K562 (cell line): ENCODE measurements at regions not wholly inside any gene's neighbourhood (a gene's known extent, or its start where the extent isn't known, plus 50 kb on each side); places are given as distances from the start of the nearest gene placed in this dataset.

ENCODE experiments used
- ATAC-seq: fragments of 200-7000 bp; cut with Tn5 transposase; 3 replicates; pipeline ENCODE4 v1.9.1; 2020; ENCODE audit warnings: moderate library complexity
- BruUV-seq: library from RNA; stranded (reverse); fragments of 400-500 nt; replicated peaks from 2 replicates; lab custom pipeline; 2021; lab: Mats Ljungman, UMichigan
- CTCF ChIA-PET: fragments of 300-600 bp; formaldehyde crosslinking; extraction: SDS; loops from one replicate; lab custom pipeline; 2021; ENCODE audit warnings: low intra/inter-chr PET ratio; lab: Yijun Ruan, JAX
- POLR2A ChIA-PET: fragments of 300-600, 350-650 bp; sonication (Branson Sonifier 250); formaldehyde crosslinking; extraction: SDS; loops from one replicate; lab custom pipeline; 2021; ENCODE audit warnings: antibody characterized with exemption, inconsistent platforms; lab: Yijun Ruan, JAX
- DNase-seq, 4 experiments: peaks; one replicate each; pipeline versions ENCODE4 v3.0.0 to v3.0.0-alpha.2; 2011 to 2018; ENCODE audit warnings: low spot score in 3 of 4, mixed read lengths in 3 of 4; ENCODE audit errors: extremely low read depth in 1 of 4
- FAIRE-seq: peaks from 2 replicates; lab custom pipeline; 2011; peaks lifted over from hg19 to GRCh38; lab: Jason Lieb, UNC
- H2AFZ ChIP-seq: 2 replicates; pipeline ENCODE4 v1.6.0; 2011; ENCODE audit warnings: low read depth, low read length, control low read depth, inconsistent platforms
- H3K27ac ChIP-seq: fragments of 200-600 bp; 3 replicates; pipeline ENCODE4 v1.8.0; 2011; ENCODE audit warnings: low read depth, mild to moderate bottlenecking, control low read depth, inconsistent platforms, low read length, moderate library complexity, mixed read lengths; ENCODE audit errors: extremely low read depth
- H3K27me3 ChIP-seq, 2 experiments: fragments of 300-600 bp in 1 of 2; 2 replicates in 1 of 2; 3 replicates in 1 of 2; pipeline versions ENCODE4 v1.6.0 to v1.8.0; 2011; ENCODE audit warnings: inconsistent platforms in 2 of 2, low read length in 2 of 2, mild to moderate bottlenecking in 1 of 2, mixed read lengths in 1 of 2, moderate library complexity in 1 of 2; ENCODE audit not compliant: control insufficient read depth in 2 of 2, insufficient read depth in 2 of 2
- H3K36me3 ChIP-seq: fragments of 300-600 bp; 3 replicates; pipeline ENCODE4 v1.8.0; 2011; ENCODE audit warnings: mild to moderate bottlenecking, low read length, inconsistent platforms; ENCODE audit not compliant: control insufficient read depth, insufficient read depth
- H3K4me1 ChIP-seq, 2 experiments: fragments of 200-600 bp in 1 of 2; replicated peaks in 1 of 2; 2 replicates in 1 of 2; 3 replicates in 1 of 2; pipeline versions ENCODE4 v1.5.1 to v1.8.0; 2011; ENCODE audit warnings: inconsistent platforms in 2 of 2, low read length in 2 of 2, mild to moderate bottlenecking in 1 of 2, mixed read lengths in 1 of 2, moderate library complexity in 1 of 2; ENCODE audit not compliant: control insufficient read depth in 2 of 2, insufficient read depth in 2 of 2
- H3K4me2 ChIP-seq: 2 replicates; pipeline ENCODE4 v1.6.1; 2011; ENCODE audit warnings: low read length, control low read depth, inconsistent platforms, mixed read lengths; ENCODE audit not compliant: insufficient read depth
- H3K4me3 ChIP-seq: fragments of 200-600 bp; sonication (generic), shearing (Covaris generic); 2 replicates; pipeline ENCODE4 v1.5.1; 2016; ENCODE audit warnings: control low read depth, inconsistent platforms
- H3K79me2 ChIP-seq: fragments of 200-600 bp; 3 replicates; pipeline ENCODE4 v1.8.0; 2011; ENCODE audit warnings: low read length, inconsistent platforms; ENCODE audit not compliant: control insufficient read depth, insufficient read depth
- H3K9ac ChIP-seq, 2 experiments: 2 replicates each; pipeline versions ENCODE4 v1.6.0 to v1.6.1; 2011; ENCODE audit warnings: low read depth in 2 of 2, low read length in 2 of 2, control low read depth in 1 of 2, inconsistent platforms in 1 of 2, mild to moderate bottlenecking in 1 of 2, mixed read lengths in 1 of 2; ENCODE audit not compliant: insufficient read depth in 1 of 2
- H3K9me1 ChIP-seq: one replicate; pipeline ENCODE4 v1.6.0; 2011; ENCODE audit warnings: inconsistent platforms, mild to moderate bottlenecking, low read length, moderate library complexity; ENCODE audit not compliant: control insufficient read depth, insufficient read depth
- H3K9me3 ChIP-seq: replicated peaks from 2 replicates; pipeline ENCODE4 v1.5.1; 2011; ENCODE audit warnings: low read depth, low read length, inconsistent platforms; ENCODE audit not compliant: control insufficient read depth, insufficient read depth
- H4K20me1 ChIP-seq: replicated peaks from 2 replicates; pipeline ENCODE4 v1.6.1; 2011; ENCODE audit warnings: low read length, inconsistent platforms, mixed read lengths; ENCODE audit not compliant: control insufficient read depth, insufficient read depth
- ASH1L ChIP-seq: fragments of 450-650 bp; IDR thresholded peaks from 2 replicates; pipeline ENCODE4 v1.6.1; 2018; ENCODE audit warnings: borderline replicate concordance, mild to moderate bottlenecking, low read depth; ENCODE audit not compliant: partially characterized antibody
- E4F1 ChIP-seq: fragments of 250-450 bp; sonication (Bioruptor Pico); IDR thresholded peaks from 2 replicates; pipeline ENCODE4 v1.5.0; 2021; ENCODE audit warnings: mild to moderate bottlenecking, borderline replicate concordance
- FOXK2 ChIP-seq, 2 experiments: fragments of 450-650 bp; IDR thresholded peaks in 1 of 2; conservative IDR thresholded peaks in 1 of 2; 2 replicates each; pipeline ENCODE4 v1.6.1; 2016; ENCODE audit warnings: low read depth in 2 of 2, mild to moderate bottlenecking in 1 of 2
- HDAC6 ChIP-seq: IDR thresholded peaks from 2 replicates; pipeline ENCODE4 v1.6.1; 2012; ENCODE audit warnings: low read depth, mild to moderate bottlenecking, control low read depth, inconsistent platforms, low read length, moderate library complexity
- HNRNPLL ChIP-seq: fragments of 200-400 bp; formaldehyde crosslinking; IDR thresholded peaks from 2 replicates; pipeline ENCODE4 v1.6.1; 2017; ENCODE audit warnings: low read length, low read depth, mild to moderate bottlenecking; ENCODE audit not compliant: poor library complexity, severe bottlenecking
- KAT8 ChIP-seq: fragments of 450-650 bp; IDR thresholded peaks from 2 replicates; pipeline ENCODE4 v1.6.1; 2016; ENCODE audit warnings: low read depth, mild to moderate bottlenecking
- NUFIP1 ChIP-seq: fragments of 450-650 bp; IDR thresholded peaks from 2 replicates; pipeline ENCODE4 v1.6.1; 2018; ENCODE audit not compliant: partially characterized antibody
- POLR2H ChIP-seq: IDR thresholded peaks from 2 replicates; pipeline ENCODE4 v1.6.1; 2016; ENCODE audit warnings: missing genetic modification characterization, low read depth, mild to moderate bottlenecking, control low read depth, missing compliant biosample characterization, moderate library complexity
- PTBP1 ChIP-seq: fragments of 200-400 bp; formaldehyde crosslinking; IDR thresholded peaks from 2 replicates; pipeline ENCODE4 v1.6.1; 2017; ENCODE audit warnings: low read depth, low read length
- SRSF1 ChIP-seq: fragments of 200-400 bp; formaldehyde crosslinking; IDR thresholded peaks from 2 replicates; pipeline ENCODE4 v1.6.1; 2017; ENCODE audit warnings: mild to moderate bottlenecking, low read depth, low read length, moderate library complexity
- SUPT5H ChIP-seq: fragments of 450-650 bp; IDR thresholded peaks from 2 replicates; pipeline ENCODE4 v1.6.1; 2016
- ZNF316 ChIP-seq: fragments of 450-650 bp; IDR thresholded peaks from 2 replicates; pipeline ENCODE4 v1.6.1; 2016
- ZNF584 ChIP-seq: fragments of 200-800 bp; sonication (Bioruptor generic); IDR thresholded peaks from 2 replicates; pipeline ENCODE4 v1.6.1; 2016; ENCODE audit warnings: low read depth, mild to moderate bottlenecking, missing genetic modification characterization, missing compliant biosample characterization
- WGBS: fragments of 100-300 bp; shearing (Covaris generic); methylation state at CpG from one replicate; pipeline ENCODE4 v1.1.6; 2016; ENCODE audit warnings: low coverage, mixed read lengths; ENCODE audit not compliant: insufficient coverage; ENCODE audit errors: missing lambda C conversion rate; 5-methylcytosine and 5-hydroxymethylcytosine counted together
- in situ Hi-C: fragments of 300-500 bp; cut with MboI; formaldehyde crosslinking; loops from 4 replicates; pipeline ENCODE4 v1.15.0; 2018; ENCODE audit warnings: inconsistent platforms, mixed read lengths
- intact Hi-C: fragments of 100-400 bp; cut with micrococcal nuclease; formaldehyde crosslinking; loops from 2 replicates; pipeline ENCODE4 v1.14.2; 2022
- TF ChIP-seq, protein P1 (sequence below): fragments of 150-350 bp; conservative IDR thresholded peaks from 2 replicates; pipeline ENCODE4 v1.6.1; 2014; ENCODE audit warnings: low read length
- TF ChIP-seq, protein P2 (sequence below): fragments of 450-650 bp; IDR thresholded peaks from 2 replicates; pipeline ENCODE4 v1.6.1; 2018; ENCODE audit warnings: mild to moderate bottlenecking, low read depth; ENCODE audit not compliant: partially characterized antibody
- TF ChIP-seq, protein P3 (sequence below): fragments of 250-450 bp; sonication (Bioruptor Pico); IDR thresholded peaks from 2 replicates; pipeline ENCODE4 v1.4.0; 2020; ENCODE audit warnings: mild to moderate bottlenecking

- H3K79me2 ChIP-seq, result no peaks in the 10 kb centered on the region
- POLR2A ChIA-PET, result interaction anchor here (0.6 kb wide), 1 partner anchor 49 kb away, joined by 3 read pairs; no protein-coding TSS in a partner anchor
- H3K9ac ChIP-seq, result no peak overlapping the region
- no peak for DNase-seq
- no TSS peak for BruUV-seq
- CTCF ChIA-PET, result no interaction called here
- H3K36me3 ChIP-seq, result no peaks in the 10 kb centered on the region
- H3K4me1 ChIP-seq, result no peaks in the 10 kb centered on the region
- FAIRE-seq, result no peak
- no peak overlapping the region for H3K4me3 ChIP-seq
- no peaks in the 10 kb centered on the region for H4K20me1 ChIP-seq
- ATAC-seq, result no peak
- H3K9me1 ChIP-seq, result no peaks in the 10 kb centered on the region
- no peaks in the 10 kb centered on the region for H3K9me3 ChIP-seq
- TF ChIP-seq NUFIP1, result no peak
- no peak for TF ChIP-seq ASH1L
- TF ChIP-seq ZNF584 (CRISPR knock-in tag), result no peak
- TF ChIP-seq ZNF316, result no peak
- no peak for TF ChIP-seq KAT8
- TF ChIP-seq, protein P1, sequence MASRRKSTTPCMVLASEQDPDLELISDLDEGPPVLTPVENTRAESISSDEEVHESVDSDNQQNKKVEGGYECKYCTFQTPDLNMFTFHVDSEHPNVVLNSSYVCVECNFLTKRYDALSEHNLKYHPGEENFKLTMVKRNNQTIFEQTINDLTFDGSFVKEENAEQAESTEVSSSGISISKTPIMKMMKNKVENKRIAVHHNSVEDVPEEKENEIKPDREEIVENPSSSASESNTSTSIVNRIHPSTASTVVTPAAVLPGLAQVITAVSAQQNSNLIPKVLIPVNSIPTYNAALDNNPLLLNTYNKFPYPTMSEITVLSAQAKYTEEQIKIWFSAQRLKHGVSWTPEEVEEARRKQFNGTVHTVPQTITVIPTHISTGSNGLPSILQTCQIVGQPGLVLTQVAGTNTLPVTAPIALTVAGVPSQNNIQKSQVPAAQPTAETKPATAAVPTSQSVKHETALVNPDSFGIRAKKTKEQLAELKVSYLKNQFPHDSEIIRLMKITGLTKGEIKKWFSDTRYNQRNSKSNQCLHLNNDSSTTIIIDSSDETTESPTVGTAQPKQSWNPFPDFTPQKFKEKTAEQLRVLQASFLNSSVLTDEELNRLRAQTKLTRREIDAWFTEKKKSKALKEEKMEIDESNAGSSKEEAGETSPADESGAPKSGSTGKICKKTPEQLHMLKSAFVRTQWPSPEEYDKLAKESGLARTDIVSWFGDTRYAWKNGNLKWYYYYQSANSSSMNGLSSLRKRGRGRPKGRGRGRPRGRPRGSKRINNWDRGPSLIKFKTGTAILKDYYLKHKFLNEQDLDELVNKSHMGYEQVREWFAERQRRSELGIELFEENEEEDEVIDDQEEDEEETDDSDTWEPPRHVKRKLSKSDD, result no peak
- TF ChIP-seq FOXK2 (conservative IDR thresholded peaks at IDR 0.05 in 1 of 2, IDR thresholded peaks at IDR 0.05 in 1 of 2; ENCODE audit: low read depth in 2 of 2), result no peak
- no peak for TF ChIP-seq SUPT5H
- TF ChIP-seq, protein P2, sequence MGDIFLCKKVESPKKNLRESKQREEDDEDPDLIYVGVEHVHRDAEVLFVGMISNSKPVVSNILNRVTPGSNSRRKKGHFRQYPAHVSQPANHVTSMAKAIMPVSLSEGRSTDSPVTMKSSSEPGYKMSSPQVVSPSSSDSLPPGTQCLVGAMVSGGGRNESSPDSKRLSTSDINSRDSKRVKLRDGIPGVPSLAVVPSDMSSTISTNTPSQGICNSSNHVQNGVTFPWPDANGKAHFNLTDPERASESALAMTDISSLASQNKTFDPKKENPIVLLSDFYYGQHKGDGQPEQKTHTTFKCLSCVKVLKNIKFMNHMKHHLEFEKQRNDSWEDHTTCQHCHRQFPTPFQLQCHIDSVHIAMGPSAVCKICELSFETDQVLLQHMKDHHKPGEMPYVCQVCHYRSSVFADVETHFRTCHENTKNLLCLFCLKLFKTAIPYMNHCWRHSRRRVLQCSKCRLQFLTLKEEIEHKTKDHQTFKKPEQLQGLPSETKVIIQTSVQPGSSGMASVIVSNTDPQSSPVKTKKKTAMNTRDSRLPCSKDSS, result no peak
- TF ChIP-seq HDAC6, result no peak
- no peak for TF ChIP-seq E4F1 (CRISPR knock-in tag)
- no peak for TF ChIP-seq PTBP1
- TF ChIP-seq HNRNPLL, result no peak
- TF ChIP-seq, protein P3, sequence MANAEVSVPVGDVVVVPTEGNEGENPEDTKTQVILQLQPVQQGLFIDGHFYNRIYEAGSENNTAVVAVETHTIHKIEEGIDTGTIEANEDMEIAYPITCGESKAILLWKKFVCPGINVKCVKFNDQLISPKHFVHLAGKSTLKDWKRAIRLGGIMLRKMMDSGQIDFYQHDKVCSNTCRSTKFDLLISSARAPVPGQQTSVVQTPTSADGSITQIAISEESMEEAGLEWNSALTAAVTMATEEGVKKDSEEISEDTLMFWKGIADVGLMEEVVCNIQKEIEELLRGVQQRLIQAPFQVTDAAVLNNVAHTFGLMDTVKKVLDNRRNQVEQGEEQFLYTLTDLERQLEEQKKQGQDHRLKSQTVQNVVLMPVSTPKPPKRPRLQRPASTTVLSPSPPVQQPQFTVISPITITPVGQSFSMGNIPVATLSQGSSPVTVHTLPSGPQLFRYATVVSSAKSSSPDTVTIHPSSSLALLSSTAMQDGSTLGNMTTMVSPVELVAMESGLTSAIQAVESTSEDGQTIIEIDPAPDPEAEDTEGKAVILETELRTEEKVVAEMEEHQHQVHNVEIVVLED (CRISPR knock-in tag), result no peak
- no peak for TF ChIP-seq POLR2H (tag)
- TF ChIP-seq SRSF1, result no peak
- intact Hi-C loops, result no loop called here
- 0% methylated on average over 5 of the region's 5 CpGs for WGBS
- no peak overlapping the region for H3K27ac ChIP-seq
- no peaks in the 10 kb centered on the region for H3K27me3 ChIP-seq
- H3K4me2 ChIP-seq, result no peak overlapping the region
- in situ Hi-C loops, result no loop called here
- no peak overlapping the region for H2AFZ ChIP-seq
These were observed 58.1 kb upstream of the SEC61G start for GRCh38 chr7:54817152-54817551.
